GM12878 (cell line): ENCODE measurements at regions not wholly inside any gene's neighbourhood (a gene's known extent, or its start where the extent isn't known, plus 50 kb on each side); places are given as distances from the start of the nearest gene placed in this dataset.

Experiments used
- GABPA ChIP-seq: IDR thresholded peaks from 2 replicates; pipeline ENCODE4 v1.6.1; 2014; ENCODE audit warnings: antibody characterized with exemption, low read depth, mild to moderate bottlenecking, inconsistent platforms
- PAX5 ChIP-seq: IDR thresholded peaks from 2 replicates; pipeline ENCODE4 v1.6.1; 2011; ENCODE audit warnings: low read depth, low read length, borderline replicate concordance
- POLR2A ChIP-seq: IDR thresholded peaks from 2 replicates; pipeline ENCODE4 v1.6.1; 2011; ENCODE audit warnings: low read depth, mild to moderate bottlenecking, low read length
- ZNF384 ChIP-seq: IDR thresholded peaks from 2 replicates; pipeline ENCODE4 v1.6.1; 2012; ENCODE audit warnings: low read depth, mild to moderate bottlenecking, low read length, improper control_type of control experiment, borderline replicate concordance

- no peak for TF ChIP-seq POLR2A
- TF ChIP-seq PAX5: no peak
- TF ChIP-seq GABPA: no peak
- TF ChIP-seq ZNF384: no peak
Measured at GRCh38 chr9:7402334-7403027, 397.1 kb downstream of the DMAC1 start.
